AG09319 (cell line): ENCODE measurements at regions not wholly inside any gene's neighbourhood (a gene's known extent, or its start where the extent isn't known, plus 50 kb on each side); places are given as distances from the start of the nearest gene placed in this dataset.

Source experiments
- DNase-seq: peaks from one replicate; pipeline ENCODE4 v3.0.0-alpha.2; 2010; ENCODE audit warnings: low read depth; ENCODE audit errors: extremely low read depth
- CTCF ChIP-seq: IDR thresholded peaks from 2 replicates; pipeline ENCODE4 v1.5.1; 2011; ENCODE audit warnings: low read depth, mild to moderate bottlenecking, inconsistent platforms, low read length, moderate library complexity

DNA sequence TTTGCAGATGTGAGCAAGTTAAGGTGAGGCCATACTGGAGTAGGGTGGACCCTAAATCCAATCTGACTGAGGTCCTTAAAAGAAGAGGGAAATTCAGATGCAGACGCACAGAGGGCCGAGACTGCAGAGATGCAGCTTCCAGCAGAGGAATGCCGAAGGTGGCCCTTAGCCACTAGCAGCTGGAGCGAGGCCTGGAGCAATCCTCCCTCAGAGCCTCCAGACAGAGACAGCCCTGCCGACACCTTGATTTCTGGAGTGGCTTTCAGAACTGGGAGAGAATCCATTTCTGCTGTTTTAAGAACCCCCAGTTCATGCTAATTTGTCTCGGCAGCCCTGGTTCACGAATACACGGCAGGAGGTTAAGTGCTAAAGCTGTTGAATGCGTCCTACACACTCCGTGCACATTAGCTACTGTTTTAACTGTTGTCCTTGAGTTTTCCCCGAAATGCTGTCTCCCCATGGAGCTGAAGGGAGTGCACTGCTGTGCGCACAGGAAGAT is 135.5 kb downstream of the IRF8 start:
- DNase-seq: no peak
- TF ChIP-seq CTCF: no peak

DNA sequence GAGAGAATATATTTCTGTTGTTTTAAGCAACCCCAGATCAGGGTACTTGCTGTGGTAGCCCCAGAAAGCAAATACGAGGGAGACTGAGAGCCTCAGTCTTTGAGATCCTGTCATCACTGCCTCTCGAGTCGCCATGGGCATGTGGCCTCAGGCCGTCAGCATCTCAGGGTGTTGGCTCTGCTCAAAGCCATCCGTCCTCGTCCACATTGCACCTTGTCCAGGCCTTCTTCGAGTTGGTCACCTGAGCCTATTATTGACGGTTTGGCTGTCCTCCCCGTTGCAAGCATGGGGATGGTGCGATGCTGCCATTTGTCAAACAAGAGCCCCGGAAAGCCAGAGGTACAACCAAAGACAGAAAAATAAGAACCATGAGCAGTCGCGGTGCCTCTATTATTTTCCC is 136.9 kb downstream of the IRF8 start:
- TF ChIP-seq CTCF: no peak
- no peak for DNase-seq

DNA sequence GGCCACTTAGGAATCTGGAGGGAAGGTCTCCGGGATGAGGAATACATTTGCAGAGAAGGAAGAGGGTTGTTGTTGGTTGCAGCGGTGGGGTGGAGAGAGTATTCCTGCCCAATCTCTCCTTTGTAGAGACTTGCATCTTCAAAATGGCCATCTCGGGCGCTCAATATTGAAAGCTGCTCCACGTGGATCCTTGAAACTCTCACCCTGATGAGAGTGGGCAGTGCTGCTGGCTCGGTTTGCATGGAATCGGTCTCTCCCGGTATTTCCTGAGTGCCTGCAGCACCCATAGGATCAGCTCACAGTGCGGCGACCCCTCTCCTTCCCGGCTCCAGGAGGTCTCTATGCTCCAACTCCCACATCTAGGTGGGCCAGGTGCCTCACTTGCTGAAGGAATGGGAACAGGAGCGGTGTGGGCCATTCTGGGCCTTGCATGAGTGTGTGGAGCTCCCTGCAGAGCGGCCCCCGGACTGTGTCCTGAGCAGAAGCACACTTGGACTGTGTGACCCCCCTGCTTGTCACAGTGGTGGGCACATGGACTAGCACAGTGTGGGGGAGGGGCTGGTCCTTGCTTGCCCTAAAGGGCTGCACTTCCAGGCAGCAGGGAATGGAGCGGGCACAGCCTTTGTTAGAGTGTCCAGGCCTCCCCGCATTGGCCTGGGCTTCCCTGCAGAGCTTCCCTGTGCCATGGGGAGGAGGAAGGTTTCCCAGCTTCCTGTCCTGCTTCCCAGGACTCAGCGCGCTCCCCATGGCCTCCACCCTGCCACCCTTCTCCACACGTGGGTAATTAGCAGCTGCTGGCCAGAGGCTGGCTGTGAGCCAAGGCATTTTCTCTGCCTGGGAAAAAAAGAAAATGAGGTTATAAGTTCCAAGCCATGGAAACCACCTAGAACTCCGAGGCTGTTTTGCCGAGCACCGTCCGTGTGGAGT is 139.3 kb downstream of the IRF8 start:
- DNase-seq: no peak
- no peak for TF ChIP-seq CTCF

DNA sequence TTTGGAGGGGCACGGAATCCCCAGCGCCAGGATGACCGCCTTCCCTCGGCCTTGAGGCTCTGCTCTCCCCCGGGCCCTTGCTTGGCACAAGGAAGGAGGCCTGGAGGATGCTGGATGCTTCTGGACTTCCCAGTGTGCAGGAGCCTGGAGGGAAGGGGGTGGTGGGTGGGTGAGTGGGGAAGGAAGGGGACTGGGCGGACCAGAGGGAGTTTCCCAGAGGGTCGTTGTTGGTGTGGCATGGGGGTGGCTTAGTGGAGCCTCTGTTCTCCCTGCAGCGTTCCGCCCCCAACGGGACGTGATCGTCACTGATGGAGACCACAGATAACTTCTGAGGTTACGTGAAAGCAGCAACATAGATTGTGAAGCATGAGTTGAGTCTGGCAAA is 140.0 kb downstream of the IRF8 start:
- no peak for DNase-seq
- no peak for TF ChIP-seq CTCF

DNA sequence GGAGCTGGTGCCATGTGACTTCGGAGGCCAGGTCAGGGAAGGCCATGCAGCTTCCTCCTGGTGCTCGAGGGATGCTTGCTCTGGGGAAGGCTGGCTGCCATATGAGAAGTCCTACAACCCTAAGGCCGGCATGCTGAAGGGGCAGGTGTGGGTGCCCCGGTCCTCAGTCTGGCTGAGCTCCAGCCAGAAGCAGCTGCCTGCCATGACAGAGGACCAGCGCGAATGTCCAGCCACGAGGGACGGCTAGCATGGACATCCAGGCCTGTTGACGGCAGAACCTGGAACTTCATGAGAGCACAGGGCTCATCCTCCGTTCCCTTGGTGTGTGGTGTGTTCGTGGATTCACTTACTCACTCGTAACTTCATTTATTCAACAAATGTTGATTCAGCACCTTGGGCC is 140.6 kb downstream of the IRF8 start:
- no peak for TF ChIP-seq CTCF
- DNase-seq: no peak

GRCh38 chr16:86040496-86040895 is 141.5 kb downstream of the IRF8 start:
- TF ChIP-seq CTCF: no peak
- DNase-seq: no peak

- no peak for DNase-seq
- no peak for TF ChIP-seq CTCF
Observed at GRCh38 chr16:86041215-86041614, 142.3 kb downstream of the IRF8 start.
